ENCODE measurements at regions not wholly inside any gene's neighbourhood (a gene's known extent, or its start where the extent isn't known, plus 50 kb on each side); places are given as distances from the start of the nearest gene placed in this dataset.

GRCh38 chr15:47929138-47929803 is 191.5 kb upstream of the SLC24A5 start:
- H3K4me3 ChIP-seq, result no peak overlapping the region
- no peak for DNase-seq
- no peaks in the 10 kb centered on the region for H3K36me3 ChIP-seq
- no peaks in the 10 kb centered on the region for H3K27me3 ChIP-seq
- H3K9me3 ChIP-seq, result no peaks in the 10 kb centered on the region

- no peaks in the 10 kb centered on the region for H3K36me3 ChIP-seq
- DNase-seq, result no peak
- H3K4me3 ChIP-seq, result no peak overlapping the region
- H3K27me3 ChIP-seq, result no peaks in the 10 kb centered on the region
- H3K9me3 ChIP-seq, result no peaks in the 10 kb centered on the region
These were observed 188.5 kb upstream of the SLC24A5 start for GRCh38 chr15:47932261-47932660.

GRCh38 chr15:47932951-47933641 is 187.7 kb upstream of the SLC24A5 start:
- H3K27me3 ChIP-seq, result no peaks in the 10 kb centered on the region
- no peaks in the 10 kb centered on the region for H3K9me3 ChIP-seq
- no peak overlapping the region for H3K4me3 ChIP-seq
- H3K36me3 ChIP-seq, result no peaks in the 10 kb centered on the region
- DNase-seq, result no peak

GRCh38 chr15:47933865-47934264 is 186.9 kb upstream of the SLC24A5 start:
- no peaks in the 10 kb centered on the region for H3K27me3 ChIP-seq
- DNase-seq, result no peak
- H3K4me3 ChIP-seq, result no peak overlapping the region
- no peaks in the 10 kb centered on the region for H3K9me3 ChIP-seq
- no peaks in the 10 kb centered on the region for H3K36me3 ChIP-seq

GRCh38 chr15:47934342-47934741 is 186.4 kb upstream of the SLC24A5 start:
- DNase-seq, result no peak
- Histone ChIP-seq H3K36me3 (no peaks in the 10 kb centered on the region), H3K4me3 (no peak overlapping the region), H3K27me3 (no peaks in the 10 kb centered on the region), H3K9me3 (no peaks in the 10 kb centered on the region)

- H3K36me3 ChIP-seq, result no peaks in the 10 kb centered on the region
- no peaks in the 10 kb centered on the region for H3K9me3 ChIP-seq
- H3K4me3 ChIP-seq, result no peak overlapping the region
- DNase-seq, result no peak
- no peaks in the 10 kb centered on the region for H3K27me3 ChIP-seq
These were observed 183.0 kb upstream of the SLC24A5 start for GRCh38 chr15:47937834-47938233.

GRCh38 chr15:47944637-47945288 is 176.0 kb upstream of the SLC24A5 start:
- Histone ChIP-seq H3K9me3 (no peaks in the 10 kb centered on the region), H3K27me3 (no peaks in the 10 kb centered on the region), H3K36me3 (no peaks in the 10 kb centered on the region), H3K4me3 (no peak overlapping the region)
- DNase-seq, result no peak

- no peak for DNase-seq
- Histone ChIP-seq H3K27me3 (no peaks in the 10 kb centered on the region), H3K4me3 (no peak overlapping the region), H3K9me3 (no peaks in the 10 kb centered on the region), H3K36me3 (no peaks in the 10 kb centered on the region)
These were observed 174.7 kb upstream of the SLC24A5 start for GRCh38 chr15:47945872-47946650.

- Histone ChIP-seq H3K27me3 (no peaks in the 10 kb centered on the region), H3K9me3 (no peaks in the 10 kb centered on the region), H3K36me3 (no peaks in the 10 kb centered on the region), H3K4me3 (no peak overlapping the region)
- DNase-seq, result no peak
These were observed 171.0 kb upstream of the SLC24A5 start for GRCh38 chr15:47949815-47950214.

GRCh38 chr15:47950447-47950846 is 170.3 kb upstream of the SLC24A5 start:
- no peak for DNase-seq

GRCh38 chr15:47951781-47952180 is 169.0 kb upstream of the SLC24A5 start:
- Histone ChIP-seq H3K4me3 (no peak overlapping the region), H3K36me3 (no peaks in the 10 kb centered on the region), H3K9me3 (no peaks in the 10 kb centered on the region), H3K27me3 (no peaks in the 10 kb centered on the region)
- no peak for DNase-seq

More at GRCh38 chr15:47950447-47950846, 170.3 kb upstream of the SLC24A5 start:
- Histone ChIP-seq H3K9me3 (no peaks in the 10 kb centered on the region), H3K4me3 (no peak overlapping the region), H3K27me3 (no peaks in the 10 kb centered on the region), H3K36me3 (no peaks in the 10 kb centered on the region)

GRCh38 chr15:47954196-47954595 is 166.6 kb upstream of the SLC24A5 start:
- H3K36me3 ChIP-seq, result no peaks in the 10 kb centered on the region
- H3K27me3 ChIP-seq, result no peaks in the 10 kb centered on the region
- H3K9me3 ChIP-seq, result no peaks in the 10 kb centered on the region
- no peak overlapping the region for H3K4me3 ChIP-seq
- DNase-seq, result no peak

GRCh38 chr15:47955021-47955420 is 165.8 kb upstream of the SLC24A5 start:
- Histone ChIP-seq H3K9me3 (no peaks in the 10 kb centered on the region), H3K36me3 (no peaks in the 10 kb centered on the region), H3K27me3 (no peaks in the 10 kb centered on the region), H3K4me3 (no peak overlapping the region)
- no peak for DNase-seq

- DNase-seq, result no peak
- H3K27me3 ChIP-seq, result no peaks in the 10 kb centered on the region
- H3K9me3 ChIP-seq, result no peaks in the 10 kb centered on the region
- H3K36me3 ChIP-seq, result no peaks in the 10 kb centered on the region
- no peak overlapping the region for H3K4me3 ChIP-seq
These were observed 161.0 kb upstream of the SLC24A5 start for GRCh38 chr15:47959617-47960413.

GRCh38 chr15:47961401-47962090 is 159.2 kb upstream of the SLC24A5 start:
- Histone ChIP-seq H3K9me3 (no peaks in the 10 kb centered on the region), H3K27me3 (no peaks in the 10 kb centered on the region), H3K36me3 (no peaks in the 10 kb centered on the region), H3K4me3 (no peak overlapping the region)
- DNase-seq, result peak; percentile 10

- Histone ChIP-seq H3K9me3 (no peaks in the 10 kb centered on the region), H3K36me3 (no peaks in the 10 kb centered on the region), H3K27me3 (no peaks in the 10 kb centered on the region), H3K4me3 (no peak overlapping the region)
- DNase-seq, result no peak
These were observed 157.5 kb upstream of the SLC24A5 start for GRCh38 chr15:47963265-47963664.

Measured in MG63 (cell line).